HS-5 (cell line): ENCODE measurements at regions not wholly inside any gene's neighbourhood (a gene's known extent, or its start where the extent isn't known, plus 50 kb on each side); places are given as distances from the start of the nearest gene placed in this dataset.
"Not testable (repeated sequence)": the region's sequence is repeated elsewhere in the genome, so short reads cannot be mapped to it uniquely, and the experiment has no call there.

Experiments used
- DNase-seq: peaks from one replicate; pipeline ENCODE4 v3.0.0-alpha.2; 2012; ENCODE audit warnings: low read depth

DNA sequence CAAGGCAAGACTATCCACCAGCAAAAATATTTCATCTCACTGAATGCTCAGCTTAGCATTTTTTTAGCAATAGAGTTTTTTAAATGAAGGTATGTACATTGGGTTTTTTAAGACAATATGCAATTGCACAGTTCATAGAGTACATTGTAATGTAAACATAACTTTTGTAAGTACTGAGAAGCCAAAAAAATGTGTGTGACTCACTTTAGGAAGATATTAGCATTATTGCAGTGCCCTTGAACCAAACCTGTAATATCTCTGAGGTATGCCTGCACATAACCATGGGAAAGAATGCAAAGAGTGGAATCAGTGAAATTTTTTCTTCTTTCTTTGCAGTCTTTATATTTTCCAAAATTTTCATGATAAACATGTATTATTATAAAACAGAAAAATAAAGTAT lies 1533.3 kb upstream of the WWC1 start:
- DNase-seq: no peak

DNA sequence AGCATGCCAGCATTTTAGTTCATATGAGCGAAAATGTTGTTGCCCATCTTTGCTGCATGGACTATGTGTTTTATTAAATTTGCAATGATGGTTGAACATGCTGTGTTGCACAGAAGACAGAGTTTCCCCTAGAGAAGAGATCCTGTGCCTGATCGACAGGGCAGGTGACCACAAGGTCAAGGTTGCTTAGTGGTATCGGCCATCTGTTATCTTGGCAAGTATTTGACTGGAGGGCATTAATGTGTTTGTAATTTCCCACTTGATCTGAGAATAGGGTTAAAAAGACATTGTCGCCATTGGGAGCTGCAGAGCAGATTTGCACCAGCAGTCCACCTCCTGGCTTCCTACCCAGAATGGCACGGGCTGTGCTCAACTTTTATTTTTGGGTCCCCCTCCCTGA lies 1523.6 kb upstream of the WWC1 start:
- DNase-seq: no peak

DNA sequence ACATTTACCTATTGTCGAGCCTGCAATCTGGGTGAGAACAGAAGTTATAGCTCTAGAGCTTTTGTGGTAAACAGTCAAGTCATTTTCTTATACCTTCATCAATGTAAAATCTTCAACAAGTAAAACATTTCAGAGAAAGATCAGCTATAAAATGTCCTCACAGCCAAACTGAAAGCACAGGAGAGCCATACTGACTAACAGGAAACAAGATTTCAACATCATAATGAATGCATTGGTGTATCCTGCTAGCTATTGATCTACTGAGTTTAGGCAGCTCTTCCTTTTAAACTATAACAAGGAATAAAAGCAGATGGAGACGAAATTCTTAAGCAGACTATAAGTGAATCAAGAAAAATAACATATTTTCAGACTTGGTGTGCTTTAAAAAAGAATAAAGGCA lies 1522.9 kb upstream of the WWC1 start:
- no peak for DNase-seq

DNA sequence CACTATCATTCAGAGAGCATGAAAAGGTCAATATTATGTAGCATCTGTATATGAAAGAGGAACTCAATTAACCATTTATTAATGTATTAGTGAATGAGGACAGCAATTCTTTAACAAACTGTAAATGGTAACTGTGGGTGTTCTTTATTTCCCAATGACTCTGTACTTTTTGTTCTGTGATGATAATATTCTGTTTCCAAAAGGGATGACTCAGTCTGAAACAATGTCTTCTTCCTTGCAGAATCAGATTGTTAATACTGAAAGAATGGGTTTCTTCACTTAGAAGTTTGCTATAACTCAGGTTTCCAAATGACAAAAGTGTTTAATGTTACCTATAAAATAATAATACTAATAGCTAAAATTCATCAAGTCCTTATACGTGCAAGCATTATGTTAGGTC lies 1518.7 kb upstream of the WWC1 start:
- peak; percentile 30 for DNase-seq

DNA sequence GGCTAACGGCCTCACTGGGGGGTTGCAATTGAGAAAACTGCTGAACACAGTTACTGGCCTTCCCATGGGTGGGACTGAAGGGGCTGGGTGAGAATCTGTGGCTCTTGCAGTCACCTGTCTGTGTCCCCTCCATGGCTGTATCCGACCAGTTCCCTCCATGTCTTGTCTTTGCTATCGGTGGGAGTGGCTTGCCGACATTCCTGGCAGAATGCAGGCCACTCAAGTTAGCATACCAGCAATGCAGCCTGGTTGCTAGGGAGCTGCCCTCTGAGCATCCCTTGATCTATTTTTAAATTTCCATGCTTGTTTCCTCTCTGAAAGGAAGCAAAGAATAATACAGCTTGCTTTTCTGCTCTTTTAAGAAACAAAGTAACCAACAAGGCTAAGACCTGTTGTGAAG lies 1509.7 kb upstream of the WWC1 start:
- no peak for DNase-seq

DNA sequence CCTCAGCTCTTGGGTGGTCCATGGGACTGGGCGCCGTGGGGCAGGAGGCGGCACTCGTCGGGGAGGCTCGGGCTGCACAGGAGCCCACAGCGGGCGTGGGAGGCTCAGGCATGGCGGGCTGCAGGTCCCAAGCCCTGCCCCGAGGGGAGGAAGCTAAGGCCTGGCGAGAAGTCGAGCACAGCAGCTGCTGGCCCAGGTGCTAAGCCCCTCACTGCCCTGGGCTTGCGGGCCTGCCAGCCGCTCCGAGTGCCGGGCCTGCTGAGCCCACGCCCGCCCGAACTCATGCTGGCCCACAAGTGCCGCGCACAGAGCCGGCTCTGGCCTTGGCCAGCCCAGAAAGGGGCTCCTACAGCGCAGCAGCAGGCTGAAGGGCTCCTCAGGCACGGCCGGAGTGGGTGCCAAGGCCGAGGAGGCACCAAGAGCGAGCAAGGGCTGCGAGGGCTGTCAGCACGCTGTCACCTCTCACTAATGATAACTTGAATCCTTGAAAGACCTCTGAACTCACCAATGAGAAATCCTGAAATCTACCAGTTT lies 1506.8 kb upstream of the WWC1 start:
- no peak for DNase-seq

DNA sequence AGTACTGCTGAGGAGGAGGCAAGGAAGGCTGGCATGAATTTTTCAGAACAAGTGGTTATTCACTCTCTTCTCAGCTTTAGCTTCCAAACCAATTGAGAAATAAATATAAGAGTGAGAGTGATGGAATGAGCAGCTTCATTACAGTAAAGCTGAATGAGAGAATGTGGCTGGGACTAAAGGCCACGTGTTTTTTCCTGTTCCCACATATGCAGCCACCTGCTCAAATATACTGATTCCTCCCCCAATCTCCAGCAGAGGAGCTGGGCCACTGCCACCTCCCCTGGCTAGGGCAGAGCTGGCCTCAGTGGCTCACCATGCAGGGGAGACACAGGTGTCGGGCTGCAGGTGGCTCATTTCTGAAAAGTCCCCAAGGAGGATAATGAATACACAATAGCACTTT lies 1505.3 kb upstream of the WWC1 start:
- DNase-seq: no peak

DNA sequence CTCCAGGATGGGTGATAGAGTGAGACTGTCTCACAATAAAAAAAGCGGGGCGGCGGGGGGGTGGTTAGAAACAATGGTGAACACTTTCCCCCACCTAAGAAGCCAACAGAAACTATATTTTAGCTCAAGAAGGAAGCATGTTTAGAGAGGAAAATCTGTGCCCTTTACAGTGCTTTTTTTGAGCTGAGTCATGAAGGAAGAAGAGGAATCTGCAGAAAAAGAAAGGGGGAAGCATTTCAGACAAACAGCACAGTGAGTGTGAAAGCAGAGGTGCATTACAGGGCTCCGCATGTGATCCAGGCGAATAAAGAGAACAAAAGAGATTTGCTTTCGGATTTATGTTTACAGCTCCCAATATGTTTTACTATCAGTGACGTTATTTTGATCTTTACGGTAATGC lies 1504.6 kb upstream of the WWC1 start:
- DNase-seq: no peak

DNA sequence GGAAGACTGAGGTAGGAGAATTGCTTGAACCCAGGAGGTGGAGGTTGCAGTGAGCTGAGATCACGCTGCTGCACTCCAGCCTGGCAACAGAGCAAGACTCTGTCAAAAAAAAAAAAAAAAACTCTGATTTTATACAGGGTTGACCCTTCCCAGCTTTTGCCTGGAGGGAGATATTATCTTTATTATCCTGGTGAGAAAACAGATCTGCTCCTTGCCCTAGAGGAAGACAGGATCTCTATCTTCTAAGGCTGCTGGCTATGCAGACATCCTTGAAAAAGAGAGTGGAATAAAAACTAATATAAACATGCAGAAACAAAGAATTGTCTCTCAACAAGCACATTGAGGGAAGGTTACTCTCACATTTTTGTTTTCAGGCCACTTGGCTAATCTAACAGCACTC lies 1503.4 kb upstream of the WWC1 start:
- DNase-seq: no peak

DNA sequence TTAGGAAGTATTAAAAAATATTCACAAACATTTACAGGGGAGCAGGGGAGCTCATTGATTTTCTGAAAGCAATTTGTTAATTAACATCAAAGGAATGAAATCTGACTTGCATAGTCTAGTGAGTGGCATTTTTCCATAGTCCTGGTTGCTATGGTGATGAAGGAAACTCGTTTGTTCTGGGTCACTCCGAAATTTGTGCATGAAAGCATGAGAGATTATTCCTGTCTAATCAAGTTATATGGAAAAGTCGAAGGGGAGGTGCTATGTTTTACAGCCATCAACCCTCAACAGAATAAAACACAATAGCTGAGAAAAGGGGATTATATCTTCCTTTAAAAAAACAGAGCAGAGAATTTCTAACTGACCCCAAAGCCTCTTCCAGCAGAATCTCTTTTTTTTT lies 1495.7 kb upstream of the WWC1 start:
- no peak for DNase-seq

DNA sequence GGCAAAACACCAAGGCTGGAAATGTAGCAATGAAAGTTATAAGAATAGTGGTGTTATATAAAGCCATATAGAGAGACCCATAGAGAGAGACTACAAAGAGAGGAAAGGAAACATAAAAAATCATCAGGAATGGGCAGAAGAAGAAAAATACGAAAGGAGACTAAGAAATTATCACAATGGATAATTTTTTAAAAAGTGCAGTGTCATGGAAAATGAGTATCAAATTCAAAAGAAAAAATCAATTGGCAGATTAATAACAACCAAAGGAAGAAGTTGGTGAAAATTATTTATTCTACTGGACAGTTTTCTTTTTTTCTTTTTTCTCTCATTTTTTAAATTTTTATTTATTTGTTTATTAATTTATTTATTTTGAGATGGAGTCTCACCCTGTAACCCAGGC lies 1488.4 kb upstream of the WWC1 start:
- DNase-seq: no peak

DNA sequence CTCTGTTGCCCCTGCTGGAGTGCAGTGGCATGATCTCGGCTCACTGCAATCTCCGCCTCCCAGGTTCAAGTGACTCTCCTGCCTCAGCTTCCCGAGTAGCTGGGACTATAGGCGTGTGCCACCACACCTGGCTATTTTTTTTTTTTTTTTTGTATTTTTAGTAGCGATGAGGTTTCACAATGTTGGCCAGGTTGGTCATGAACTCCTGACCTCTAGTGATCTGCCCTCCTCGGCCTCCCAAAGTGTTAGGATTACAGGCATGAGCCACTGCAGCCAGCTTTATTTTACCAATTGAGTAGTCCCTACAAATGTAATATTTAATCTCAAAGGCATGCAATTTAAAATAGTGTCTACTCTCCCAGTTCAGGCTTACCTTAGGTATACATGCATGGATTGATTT lies 1487.2 kb upstream of the WWC1 start:
- not testable (repeated sequence) for DNase-seq

DNA sequence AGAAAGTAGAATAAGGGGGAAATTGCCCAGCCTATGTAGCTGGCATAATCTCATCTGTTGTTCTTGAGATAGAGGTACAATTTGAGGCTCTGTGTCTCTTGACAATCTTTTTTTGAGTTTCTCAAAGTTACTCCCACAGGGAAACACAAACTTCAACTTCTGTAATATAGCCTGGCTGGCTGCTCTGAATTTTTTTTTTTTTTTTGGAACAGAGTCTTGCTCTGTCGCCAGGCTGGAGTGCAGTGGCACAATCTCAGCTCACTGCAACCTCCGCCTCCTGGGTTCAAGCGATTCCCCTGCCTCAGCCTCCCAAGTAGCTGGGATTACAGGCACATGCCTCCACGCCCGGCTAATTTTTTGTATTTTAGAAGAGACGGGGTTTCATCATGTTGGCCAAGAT lies 1486.8 kb upstream of the WWC1 start:
- not testable (repeated sequence) for DNase-seq

DNA sequence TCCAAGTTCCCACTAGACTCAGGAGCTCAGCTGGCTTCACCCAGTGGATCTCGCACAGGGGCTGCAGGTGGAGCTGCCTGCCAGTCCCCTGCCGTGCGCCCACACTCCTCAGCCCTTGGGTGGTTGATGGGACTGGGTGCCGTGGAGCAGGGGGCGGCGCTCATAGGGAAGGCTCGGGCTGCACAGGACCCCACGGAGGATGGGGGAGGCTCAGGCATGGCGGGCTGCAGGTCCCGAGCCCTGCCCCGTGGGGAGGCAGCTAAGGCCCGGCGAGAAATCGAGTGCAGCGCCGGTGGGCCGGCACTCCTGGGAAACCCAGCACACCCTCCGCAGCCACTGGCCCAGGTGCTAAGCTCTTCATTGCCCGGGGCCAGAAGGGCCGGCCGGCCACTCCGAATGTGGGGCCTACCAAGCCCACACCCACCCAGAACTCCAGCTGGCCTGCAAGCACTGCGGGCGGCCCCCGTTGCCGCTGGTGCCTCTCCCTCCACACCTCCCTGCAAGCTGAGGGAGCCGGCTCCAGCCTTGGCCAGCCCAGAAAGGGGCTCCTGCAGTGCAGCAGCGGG lies 1481.3 kb upstream of the WWC1 start:
- not testable (repeated sequence) for DNase-seq

DNA sequence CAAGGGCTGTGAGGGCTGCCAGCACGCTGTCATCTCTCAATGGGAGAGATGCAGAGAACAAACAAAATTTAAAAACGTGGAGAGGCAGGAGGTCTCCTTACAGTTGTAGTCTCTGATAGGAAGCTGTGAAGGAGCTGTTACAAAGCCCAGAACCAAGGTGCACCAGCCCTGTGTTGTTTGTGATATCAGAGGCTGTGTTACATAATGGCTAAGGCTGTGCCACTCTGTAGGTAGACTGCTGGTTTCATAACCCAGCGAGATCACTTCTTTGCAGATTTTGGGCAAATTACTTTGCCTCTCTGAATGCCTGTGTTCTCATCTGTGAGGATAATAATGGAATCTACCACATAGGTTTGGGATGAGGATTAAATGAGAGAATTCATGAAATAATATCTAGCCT lies 1480.7 kb upstream of the WWC1 start:
- no peak for DNase-seq

DNA sequence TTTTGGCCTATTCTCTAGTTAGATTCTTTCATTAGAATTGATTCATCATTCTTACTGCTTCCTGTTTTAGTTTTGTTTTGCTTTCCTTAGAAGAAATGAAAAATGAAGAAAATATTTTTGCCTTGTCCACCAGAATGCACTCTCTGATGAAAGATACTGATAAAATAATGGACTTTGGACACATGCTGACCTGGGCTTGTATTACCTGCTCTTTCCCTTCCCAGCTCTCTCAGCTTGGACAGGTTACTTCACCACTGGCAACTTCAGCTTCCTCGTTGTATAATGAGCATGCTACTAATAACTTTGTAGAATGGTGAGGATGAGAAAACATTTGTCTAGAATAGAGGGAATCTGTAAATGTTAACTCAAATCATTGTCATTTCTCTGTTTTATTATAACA lies 1468.1 kb upstream of the WWC1 start:
- no peak for DNase-seq

DNA sequence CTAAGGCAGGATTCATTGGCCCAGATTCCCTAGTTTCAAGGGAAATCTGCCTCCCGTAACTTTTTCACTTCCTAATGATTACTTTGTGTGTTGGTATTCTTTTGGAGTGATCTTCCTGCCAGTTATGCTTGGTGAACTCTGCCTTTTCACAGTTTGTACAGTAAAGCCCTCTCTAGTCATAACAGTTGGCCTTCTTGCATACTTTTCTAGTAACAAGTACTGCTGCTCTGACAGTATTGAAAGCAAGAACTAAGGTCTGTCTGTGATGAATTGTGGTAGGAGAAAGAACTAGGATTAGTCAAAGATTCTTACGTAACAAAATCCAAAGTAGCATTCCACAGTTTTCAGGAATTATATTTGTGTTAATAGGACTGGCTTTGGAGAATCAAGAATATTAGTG lies 1457.2 kb upstream of the WWC1 start:
- DNase-seq: no peak

DNA sequence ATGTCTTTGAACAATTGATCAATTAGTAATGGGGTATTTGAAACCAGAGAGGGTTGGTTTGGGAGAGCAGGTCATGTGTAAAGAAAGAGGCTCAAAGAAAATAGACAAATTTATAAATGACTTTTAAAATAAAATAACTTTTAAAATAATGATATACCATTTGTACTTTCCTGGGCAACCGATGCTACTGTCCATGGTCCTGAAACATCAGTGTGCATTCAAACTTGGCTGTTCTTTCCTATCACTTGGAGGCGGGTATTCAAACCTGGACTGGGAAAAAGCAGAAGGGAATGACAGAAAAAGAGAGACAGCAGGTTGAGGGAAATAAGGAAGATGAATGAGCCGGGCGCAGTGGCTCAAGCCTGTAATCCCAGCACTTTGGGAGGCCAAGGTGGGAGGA lies 1446.4 kb upstream of the WWC1 start:
- no peak for DNase-seq

DNA sequence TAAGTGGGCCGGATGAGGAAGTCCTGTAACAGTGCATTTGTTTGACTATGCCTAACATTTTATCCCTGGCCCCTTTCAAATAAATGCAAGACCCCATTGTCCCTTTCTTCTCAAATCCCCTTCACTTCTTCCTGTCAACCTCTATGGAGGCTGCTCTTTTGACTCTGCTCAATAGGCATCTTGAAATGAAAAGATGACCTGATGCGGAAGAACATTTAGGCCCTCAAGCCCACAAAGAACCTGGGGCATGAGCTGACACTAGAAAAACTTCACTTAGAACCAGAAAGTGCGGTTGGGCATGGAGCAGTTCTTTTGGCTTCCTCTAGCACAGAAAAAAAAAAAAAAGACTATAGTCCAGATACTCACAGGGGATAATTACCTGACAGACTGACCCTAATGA lies 1434.7 kb upstream of the WWC1 start:
- DNase-seq: no peak

DNA sequence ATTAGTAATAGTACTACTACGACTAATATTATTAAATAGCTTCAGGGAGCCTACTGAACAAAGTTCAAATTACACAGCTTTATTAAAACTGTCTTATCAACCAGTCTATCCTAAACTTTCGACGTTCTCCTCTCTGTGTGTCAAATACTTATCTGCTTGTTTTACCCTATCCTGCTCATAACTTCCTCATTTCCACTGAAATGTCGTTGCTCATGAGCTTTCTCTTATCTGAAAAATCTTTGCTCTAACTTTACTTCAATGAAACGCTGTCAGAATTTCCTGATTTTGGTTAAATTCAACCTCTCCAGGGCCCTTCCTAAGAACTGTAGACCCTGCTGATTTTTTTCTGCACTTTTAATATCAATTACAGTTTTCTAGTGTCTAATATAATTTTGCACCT lies 1431.0 kb upstream of the WWC1 start:
- DNase-seq: no peak

DNA sequence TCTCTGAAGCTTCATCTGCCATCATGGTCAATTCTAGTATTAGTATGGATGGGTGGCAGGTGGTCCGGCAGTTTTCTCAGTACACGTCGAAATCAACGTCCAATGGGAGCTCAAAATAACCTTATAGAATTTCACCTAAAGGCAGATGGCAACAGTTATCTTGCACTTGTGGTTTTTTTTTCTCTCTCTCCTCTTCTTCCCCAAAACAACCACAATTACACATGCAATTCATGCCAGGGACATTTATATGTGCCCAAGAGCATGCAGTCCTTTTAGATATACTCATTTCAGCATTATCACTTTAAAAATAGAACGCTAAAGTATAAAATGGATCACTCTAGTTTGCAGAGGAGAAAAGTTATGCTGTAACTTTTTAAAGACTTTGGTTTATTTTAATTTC lies 1428.9 kb upstream of the WWC1 start:
- no peak for DNase-seq

DNA sequence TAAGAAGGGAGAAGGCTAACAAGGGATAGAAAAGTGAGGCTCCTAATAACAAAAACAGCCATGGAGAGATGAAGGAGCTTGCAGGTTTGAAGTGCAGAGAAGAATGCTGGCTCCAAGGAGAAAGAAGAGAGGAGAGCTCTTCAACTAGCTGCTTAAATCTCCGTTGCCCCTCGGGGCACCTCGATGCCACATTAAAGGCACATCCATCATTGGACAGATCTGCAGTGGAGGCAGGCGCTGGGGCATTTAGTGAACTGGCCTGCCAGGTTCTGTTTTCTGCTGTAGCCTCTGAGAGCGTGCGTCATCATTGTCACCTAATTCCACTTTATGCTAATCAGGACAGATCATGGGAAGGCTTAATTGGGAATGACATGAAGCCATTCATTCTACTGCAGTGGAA lies 1426.2 kb upstream of the WWC1 start:
- no peak for DNase-seq

DNA sequence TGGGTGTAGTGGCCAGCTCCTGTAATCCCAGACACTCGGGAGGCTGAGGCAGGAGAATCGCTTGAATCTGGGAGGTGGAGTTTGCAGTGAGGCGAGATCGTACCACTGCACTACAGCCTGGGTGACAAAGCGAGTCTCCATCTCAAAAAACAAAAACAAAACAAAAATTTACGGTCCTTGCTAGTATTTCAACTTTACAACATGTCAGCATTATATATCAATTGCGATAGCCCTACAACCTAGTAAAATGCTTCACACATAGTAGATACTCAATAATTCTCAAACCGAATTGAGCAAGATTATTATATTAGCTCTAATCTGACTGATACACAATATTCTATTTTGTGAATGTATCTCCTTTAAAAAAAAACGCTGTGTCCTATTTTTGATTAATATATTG lies 1411.0 kb upstream of the WWC1 start:
- DNase-seq: no peak

DNA sequence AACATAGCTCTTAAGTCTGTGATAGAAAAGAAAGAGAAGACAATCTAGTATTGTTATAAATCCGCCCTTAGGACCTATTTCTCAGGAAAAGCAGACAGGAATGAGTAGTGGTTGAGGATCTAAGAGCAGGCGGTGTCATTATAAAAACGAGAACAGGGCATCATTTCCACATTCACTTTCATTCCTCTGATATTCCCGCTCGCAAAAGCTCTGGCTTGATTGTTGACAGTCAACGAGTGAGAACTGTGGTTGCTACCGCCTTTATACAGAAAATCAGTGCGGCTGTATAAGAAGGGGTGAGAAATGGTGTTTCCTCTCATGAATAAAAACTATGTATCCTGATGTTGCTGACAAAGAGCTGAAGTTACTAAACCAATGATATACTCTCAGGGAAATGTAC lies 1409.6 kb upstream of the WWC1 start:
- DNase-seq: no peak

DNA sequence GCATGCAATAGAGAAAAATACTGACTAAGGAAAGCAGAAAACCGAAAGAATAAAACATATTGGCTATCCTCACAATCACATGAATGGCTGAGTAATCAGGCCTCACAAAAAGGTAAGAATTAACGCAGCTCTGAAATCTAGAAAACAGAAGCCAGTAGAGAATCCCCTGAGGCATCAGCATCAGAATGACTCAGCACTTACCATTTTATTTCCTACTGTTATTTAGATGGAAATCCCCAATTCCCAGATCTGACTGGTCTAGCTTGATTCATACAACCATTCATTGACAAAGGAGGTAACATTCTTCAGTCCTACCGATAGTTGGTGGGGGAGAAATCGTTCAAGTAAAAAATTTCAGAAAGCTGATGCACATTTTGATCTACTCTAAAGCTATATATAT lies 1408.4 kb upstream of the WWC1 start:
- peak; percentile 22 for DNase-seq
